Liver (tissue), 8 donors: ENCODE measurements at regions not wholly inside any gene's neighbourhood (a gene's known extent, or its start where the extent isn't known, plus 50 kb on each side); places are given as distances from the start of the nearest gene placed in this dataset.

ENCODE experiments used
- DNase-seq: peaks from one replicate; pipeline ENCODE4 v3.0.0-alpha.2; 2017; ENCODE audit warnings: low spot score
- H3K27ac ChIP-seq, 2 donors: one replicate each; pipeline ENCODE4 v1.7.0; 2013; ENCODE audit warnings: inconsistent platforms in 2 of 2, low read length in 2 of 2, control low read depth in 1 of 2, low read depth in 1 of 2, mild to moderate bottlenecking in 1 of 2
- H3K27me3 ChIP-seq, 4 donors: one replicate each; pipeline versions ENCODE4 v1.6.1 to v1.7.0; 2013; ENCODE audit warnings: low read length in 3 of 4, inconsistent platforms in 1 of 4, mild to moderate bottlenecking in 1 of 4, moderate library complexity in 1 of 4; ENCODE audit not compliant: control insufficient read depth in 4 of 4, insufficient read depth in 4 of 4
- H3K36me3 ChIP-seq, 4 donors: one replicate each; pipeline versions ENCODE4 v1.6.1 to v1.7.0; 2013; ENCODE audit warnings: low read length in 3 of 4, mild to moderate bottlenecking in 3 of 4, low read depth in 1 of 4, moderate library complexity in 1 of 4; ENCODE audit not compliant: control insufficient read depth in 4 of 4, insufficient read depth in 3 of 4
- H3K4me1 ChIP-seq, 4 donors: one replicate each; pipeline versions ENCODE4 v1.6.1 to v1.7.0; 2013; ENCODE audit warnings: low read length in 3 of 4, mild to moderate bottlenecking in 3 of 4, moderate library complexity in 1 of 4; ENCODE audit not compliant: control insufficient read depth in 4 of 4, insufficient read depth in 4 of 4
- H3K4me3 ChIP-seq, 3 donors: one replicate each; pipeline versions ENCODE4 v1.6.1 to v1.7.0; 2013; ENCODE audit warnings: low read length in 3 of 3, control low read depth in 1 of 3, low read depth in 1 of 3, mild to moderate bottlenecking in 1 of 3
- H3K9ac ChIP-seq, 2 donors: one replicate each; pipeline ENCODE4 v1.7.0; 2013; ENCODE audit warnings: low read length in 2 of 2, mild to moderate bottlenecking in 2 of 2, moderate library complexity in 2 of 2, control low read depth in 1 of 2, low read depth in 1 of 2
- H3K9me3 ChIP-seq, 4 donors: one replicate each; pipeline versions ENCODE4 v1.6.1 to v1.7.0; 2013; ENCODE audit warnings: low read length in 3 of 4; ENCODE audit not compliant: control insufficient read depth in 4 of 4
- ATF3 ChIP-seq: IDR thresholded peaks from 2 replicates; pipeline ENCODE4 v1.6.1; 2016; ENCODE audit warnings: antibody characterized with exemption
- CTCF ChIP-seq: fragments of 150-350 bp; IDR thresholded peaks from 2 replicates; pipeline ENCODE4 v1.5.1; 2017; ENCODE audit warnings: improper control_type of control experiment, low read depth, low read length; ENCODE audit not compliant: missing input control
- EGR1 ChIP-seq, 2 donors: IDR thresholded peaks; 2 replicates each; pipeline ENCODE4 v1.6.1; 2016 to 2018; ENCODE audit warnings: antibody characterized with exemption in 2 of 2, low read depth in 2 of 2
- FOXA1 ChIP-seq: IDR thresholded peaks from 2 replicates; pipeline ENCODE4 v1.6.1; 2016; ENCODE audit warnings: antibody characterized with exemption
- FOXA2 ChIP-seq: IDR thresholded peaks from 2 replicates; pipeline ENCODE4 v1.6.1; 2016; ENCODE audit warnings: antibody characterized with exemption
- GABPA ChIP-seq, 2 donors: IDR thresholded peaks in 1 of 2; conservative IDR thresholded peaks in 1 of 2; 2 replicates each; pipeline ENCODE4 v1.6.1; 2016; ENCODE audit warnings: antibody characterized with exemption in 2 of 2, mild to moderate bottlenecking in 1 of 2, moderate library complexity in 1 of 2
- HNF4A ChIP-seq, 2 donors: conservative IDR thresholded peaks; 2 replicates each; pipeline ENCODE4 v1.6.1; 2016; ENCODE audit warnings: antibody characterized with exemption in 2 of 2, mild to moderate bottlenecking in 2 of 2
- HNF4G ChIP-seq: IDR thresholded peaks from 2 replicates; pipeline ENCODE4 v1.6.1; 2016; ENCODE audit warnings: antibody characterized with exemption
- JUND ChIP-seq, 2 donors: IDR thresholded peaks; 2 replicates each; pipeline ENCODE4 v1.6.1; 2016; ENCODE audit warnings: antibody characterized with exemption in 2 of 2
- MAX ChIP-seq: IDR thresholded peaks from 2 replicates; pipeline ENCODE4 v1.6.1; 2016; ENCODE audit warnings: antibody characterized with exemption
- NR2F2 ChIP-seq: IDR thresholded peaks from 2 replicates; pipeline ENCODE4 v1.6.1; 2016; ENCODE audit warnings: antibody characterized with exemption
- RAD21 ChIP-seq, 2 donors: IDR thresholded peaks; 2 replicates each; pipeline ENCODE4 v1.6.1; 2016; ENCODE audit warnings: antibody characterized with exemption in 2 of 2, mild to moderate bottlenecking in 2 of 2
- REST ChIP-seq: IDR thresholded peaks from 2 replicates; pipeline ENCODE4 v1.6.1; 2016; ENCODE audit warnings: antibody characterized with exemption, mild to moderate bottlenecking
- RXRA ChIP-seq, 2 donors: IDR thresholded peaks; 2 replicates each; pipeline ENCODE4 v1.6.1; 2017 to 2018; ENCODE audit warnings: antibody characterized with exemption in 2 of 2, mild to moderate bottlenecking in 1 of 2
- SP1 ChIP-seq: IDR thresholded peaks from 2 replicates; pipeline ENCODE4 v1.6.1; 2018; ENCODE audit warnings: antibody characterized with exemption, mild to moderate bottlenecking
- TAF1 ChIP-seq: conservative IDR thresholded peaks from 2 replicates; pipeline ENCODE4 v1.6.1; 2016; ENCODE audit warnings: antibody characterized with exemption, mild to moderate bottlenecking
- YY1 ChIP-seq: IDR thresholded peaks from 2 replicates; pipeline ENCODE4 v1.6.1; 2016; ENCODE audit warnings: antibody characterized with exemption, mild to moderate bottlenecking
- ZBTB33 ChIP-seq: IDR thresholded peaks from 2 replicates; pipeline ENCODE4 v1.6.1; 2016; ENCODE audit warnings: antibody characterized with exemption
- WGBS: extraction: QIAGEN DNeasy Blood & Tissue Kit; methylation state at CpG from one replicate; pipeline ENCODE4 v1.1.7; 2013; 5-methylcytosine and 5-hydroxymethylcytosine counted together
- donor health status: healthy.
- donor health status: healthy.
- donor health status: healthy.
- donor health status: healthy.
- donor health status: healthy.

- Histone ChIP-seq H3K36me3 (no peaks in the 10 kb centered on the region), H3K27ac (no peak overlapping the region), H3K9me3 (no peaks in the 10 kb centered on the region), H3K4me3 (no peak overlapping the region), H3K27me3 (no peaks in the 10 kb centered on the region), H3K4me1 (no peaks in the 10 kb centered on the region), H3K9ac (no peak overlapping the region)
- TF ChIP-seq NR2F2, result no peak
- no peak for TF ChIP-seq CTCF
- TF ChIP-seq FOXA2, result no peak
- no peak for TF ChIP-seq ATF3
- TF ChIP-seq YY1, result no peak
- TF ChIP-seq REST, result no peak
- TF ChIP-seq SP1, result no peak
- no peak for TF ChIP-seq FOXA1
- TF ChIP-seq RXRA (IDR thresholded peaks at IDR 0.05), result no peak
- TF ChIP-seq MAX, result no peak
- TF ChIP-seq HNF4A (conservative IDR thresholded peaks at IDR 0.05), result no peak
- no peak for TF ChIP-seq ZBTB33
- TF ChIP-seq GABPA (IDR thresholded peaks at IDR 0.05 in 1 of 2, conservative IDR thresholded peaks at IDR 0.05 in 1 of 2), result no peak
- TF ChIP-seq RAD21 (IDR thresholded peaks at IDR 0.05), result no peak
- no peak for TF ChIP-seq TAF1
- no peak for TF ChIP-seq EGR1 (IDR thresholded peaks at IDR 0.05; ENCODE audit: low read depth in 2 of 2)
- TF ChIP-seq JUND (IDR thresholded peaks at IDR 0.05), result no peak
- TF ChIP-seq HNF4G, result no peak
- DNase-seq, result no peak
- 51% methylated on average over 1 of the region's 1 CpG for WGBS
Measured at GRCh38 chr16:73993878-73994277, 302.7 kb upstream of the PSMD7 start.

- no peaks in the 10 kb centered on the region for H3K4me1 ChIP-seq
- H3K27ac ChIP-seq, result no peak overlapping the region
- WGBS, result 86% methylated on average over 5 of the region's 5 CpGs
- no peak overlapping the region for H3K9ac ChIP-seq
- no peak overlapping the region for H3K4me3 ChIP-seq
- H3K9me3 ChIP-seq, result peaks cover 0 to 1% (median 0%) of the 10 kb centered on the region in 4 donors
- H3K27me3 ChIP-seq, result peaks cover 0 to 11% (median 0%) of the 10 kb centered on the region in 4 donors
- no peak for DNase-seq
- H3K36me3 ChIP-seq, result no peaks in the 10 kb centered on the region
- TF ChIP-seq CTCF (no peak), YY1 (no peak), NR2F2 (no peak), GABPA (IDR thresholded peaks at IDR 0.05 in 1 of 2, conservative IDR thresholded peaks at IDR 0.05 in 1 of 2) (no peak), HNF4A (conservative IDR thresholded peaks at IDR 0.05) (no peak), JUND (IDR thresholded peaks at IDR 0.05) (no peak), TAF1 (no peak), SP1 (no peak), RXRA (IDR thresholded peaks at IDR 0.05) (no peak), ATF3 (no peak), RAD21 (IDR thresholded peaks at IDR 0.05) (no peak), FOXA1 (no peak), EGR1 (IDR thresholded peaks at IDR 0.05; ENCODE audit: low read depth in 2 of 2) (no peak), REST (no peak)
Measured at GRCh38 chr16:73978407-73978784, 318.2 kb upstream of the PSMD7 start.
